ENCODE measurements at regions not wholly inside any gene's neighbourhood (a gene's known extent, or its start where the extent isn't known, plus 50 kb on each side); places are given as distances from the start of the nearest gene placed in this dataset.

GRCh38 chr6:15927531-15928225, 201.2 kb upstream of the MYLIP start:
- DNase-seq (ENCODE audit: low read depth) = no peak

- DNase-seq (ENCODE audit: low read depth) = no peak
Observed at GRCh38 chr6:15926256-15926655, 202.6 kb upstream of the MYLIP start.

DNA sequence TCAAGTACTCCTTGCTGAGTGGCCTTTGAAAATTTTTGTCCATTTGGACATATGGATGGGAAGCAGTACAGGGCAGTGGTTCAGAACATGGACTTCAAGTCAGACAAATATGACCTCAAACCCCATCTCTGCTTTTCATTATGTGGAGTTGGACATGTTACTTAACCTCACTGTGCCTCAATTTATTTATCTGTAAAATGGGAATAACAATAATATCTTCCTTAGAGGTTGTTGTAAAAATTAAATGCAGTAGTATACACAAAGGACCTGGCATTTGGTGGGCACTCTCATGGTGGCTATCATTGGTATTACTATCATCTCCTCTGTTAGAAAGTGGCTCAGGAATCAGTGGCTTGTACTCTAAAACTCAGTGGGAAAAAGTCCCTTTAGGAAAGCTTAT, 204.0 kb upstream of the MYLIP start:
- no peak for DNase-seq (ENCODE audit: low read depth)

DNA sequence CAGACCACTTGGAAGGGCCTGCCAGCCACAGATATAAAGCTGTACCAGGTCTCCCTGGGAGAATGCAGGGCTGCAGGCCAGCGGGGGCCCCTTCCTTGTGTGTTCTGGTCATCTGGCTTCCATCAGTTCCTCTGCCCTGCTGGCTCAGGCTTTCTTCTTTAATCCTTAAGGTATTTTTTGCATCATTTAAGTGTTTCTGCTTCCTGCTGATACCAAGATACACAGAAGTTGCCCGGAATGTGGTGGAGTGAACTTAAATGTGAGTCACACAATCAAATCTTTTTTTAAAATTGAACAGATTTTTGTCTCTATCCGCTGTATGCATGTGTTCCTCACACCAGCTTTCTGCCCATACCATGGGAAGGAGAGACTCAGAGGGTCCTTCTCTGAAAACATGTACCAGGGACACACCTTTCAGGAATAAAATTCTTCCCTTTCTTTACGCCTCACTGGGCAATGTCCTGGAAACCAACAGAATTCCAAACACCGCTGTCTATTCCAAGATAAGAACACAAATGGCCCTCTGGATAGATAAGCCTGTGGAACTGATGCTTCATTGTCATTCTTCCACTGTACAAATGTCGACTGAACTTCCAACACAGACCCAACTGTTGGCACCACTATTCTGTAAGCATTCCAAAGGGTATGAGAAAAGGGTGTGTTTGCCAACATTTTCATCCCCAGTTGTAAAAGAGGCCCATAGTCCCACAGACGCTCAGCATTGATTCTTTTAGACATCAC, 206.2 kb upstream of the MYLIP start:
- peak; percentile 74 for DNase-seq (ENCODE audit: low read depth)

DNA sequence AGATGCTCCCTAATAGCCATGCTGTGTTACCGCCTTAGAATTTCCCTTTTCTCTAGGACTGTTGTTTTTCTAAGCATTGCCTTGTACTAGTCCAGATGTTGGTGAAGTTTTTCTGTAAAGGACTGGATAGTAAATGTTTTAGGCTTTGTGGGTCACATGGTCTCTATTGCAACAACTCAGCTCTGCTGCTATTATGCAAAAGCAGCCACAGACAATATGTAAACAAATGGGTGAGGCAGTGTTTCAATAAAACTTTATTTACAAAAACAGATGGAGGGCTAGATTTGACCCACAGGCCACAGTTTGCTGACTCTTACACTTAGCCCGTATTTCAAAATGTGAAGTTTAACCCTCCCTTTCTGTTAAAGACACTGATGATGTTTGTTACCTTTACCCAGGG, 207.6 kb upstream of the MYLIP start:
- no peak for DNase-seq (ENCODE audit: low read depth)

DNA sequence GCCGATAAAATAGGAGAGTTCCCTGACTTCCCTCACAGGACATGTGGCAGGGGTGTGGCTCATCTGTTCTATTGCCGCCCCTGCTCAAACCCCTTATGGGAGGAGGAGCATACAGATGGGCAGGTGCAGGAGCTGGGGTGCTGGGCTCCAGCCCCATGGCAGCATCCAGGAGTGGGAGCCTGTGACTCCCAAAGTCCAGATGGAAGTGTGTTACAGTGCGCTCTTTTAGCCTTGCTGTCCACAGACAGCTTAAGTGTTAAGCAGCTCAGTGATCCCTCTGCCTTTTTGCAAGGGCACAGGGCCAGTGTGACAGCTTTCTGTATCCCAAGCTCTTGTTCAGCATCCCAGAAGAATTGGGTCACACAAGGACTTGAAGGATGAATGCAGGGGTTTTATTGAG, 212.3 kb upstream of the MYLIP start:
- no peak for DNase-seq (ENCODE audit: low read depth)

DNA sequence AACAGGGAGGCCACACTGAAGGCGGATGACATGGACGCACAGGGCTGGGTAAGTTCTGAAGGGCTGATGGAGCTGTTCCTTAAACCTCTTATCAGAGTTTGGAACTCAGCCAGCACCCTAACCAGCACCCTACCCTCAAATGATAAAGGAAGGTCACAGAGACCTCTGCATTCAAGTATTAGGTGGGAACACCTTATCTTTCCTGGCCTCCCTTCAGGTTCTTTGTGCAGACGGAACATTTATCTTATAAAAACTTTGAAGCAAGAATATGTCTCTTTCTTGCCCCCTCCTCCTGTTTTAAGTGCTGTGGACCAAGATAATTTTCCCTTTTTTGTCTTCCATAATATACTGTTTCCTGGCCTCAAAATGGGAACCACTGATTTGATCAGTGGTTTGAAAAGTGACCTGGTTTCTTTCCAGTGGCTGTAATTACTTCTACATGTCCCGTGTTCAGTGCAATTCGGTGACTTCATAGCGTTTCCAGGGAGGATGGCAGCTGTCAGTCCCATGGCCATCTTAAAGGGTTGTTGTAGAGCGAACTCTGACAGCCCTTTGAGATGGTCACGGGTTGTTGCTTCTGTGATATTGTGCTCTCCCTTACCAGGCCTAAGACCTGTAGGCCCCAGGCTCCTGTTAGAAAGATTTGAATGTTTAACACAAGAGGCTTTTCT, 213.2 kb upstream of the MYLIP start:
- DNase-seq (ENCODE audit: low read depth) = no peak

GRCh38 chr6:15914553-15914952, 214.3 kb upstream of the MYLIP start:
- DNase-seq (ENCODE audit: low read depth) = no peak

DNA sequence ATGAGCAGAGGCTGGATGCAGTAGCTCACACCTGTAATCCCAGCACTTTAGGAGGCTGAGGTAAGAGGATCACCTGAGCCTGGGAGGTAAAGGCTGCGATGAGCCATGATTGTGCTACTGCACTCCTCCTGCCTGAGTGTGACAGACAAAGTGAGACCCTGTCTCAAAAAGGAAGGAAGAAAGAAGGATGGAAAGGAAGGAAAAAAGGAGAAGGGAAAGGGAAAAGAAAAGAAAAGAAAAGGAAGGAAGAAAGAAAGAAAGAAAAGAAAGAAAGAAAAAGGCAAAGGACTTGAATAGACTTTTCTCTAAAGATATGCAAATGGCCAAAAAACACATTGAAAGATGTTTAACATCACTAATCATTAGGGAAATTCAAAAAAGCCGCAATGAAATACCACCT, 215.3 kb upstream of the MYLIP start:
- DNase-seq (ENCODE audit: low read depth) = no peak

DNA sequence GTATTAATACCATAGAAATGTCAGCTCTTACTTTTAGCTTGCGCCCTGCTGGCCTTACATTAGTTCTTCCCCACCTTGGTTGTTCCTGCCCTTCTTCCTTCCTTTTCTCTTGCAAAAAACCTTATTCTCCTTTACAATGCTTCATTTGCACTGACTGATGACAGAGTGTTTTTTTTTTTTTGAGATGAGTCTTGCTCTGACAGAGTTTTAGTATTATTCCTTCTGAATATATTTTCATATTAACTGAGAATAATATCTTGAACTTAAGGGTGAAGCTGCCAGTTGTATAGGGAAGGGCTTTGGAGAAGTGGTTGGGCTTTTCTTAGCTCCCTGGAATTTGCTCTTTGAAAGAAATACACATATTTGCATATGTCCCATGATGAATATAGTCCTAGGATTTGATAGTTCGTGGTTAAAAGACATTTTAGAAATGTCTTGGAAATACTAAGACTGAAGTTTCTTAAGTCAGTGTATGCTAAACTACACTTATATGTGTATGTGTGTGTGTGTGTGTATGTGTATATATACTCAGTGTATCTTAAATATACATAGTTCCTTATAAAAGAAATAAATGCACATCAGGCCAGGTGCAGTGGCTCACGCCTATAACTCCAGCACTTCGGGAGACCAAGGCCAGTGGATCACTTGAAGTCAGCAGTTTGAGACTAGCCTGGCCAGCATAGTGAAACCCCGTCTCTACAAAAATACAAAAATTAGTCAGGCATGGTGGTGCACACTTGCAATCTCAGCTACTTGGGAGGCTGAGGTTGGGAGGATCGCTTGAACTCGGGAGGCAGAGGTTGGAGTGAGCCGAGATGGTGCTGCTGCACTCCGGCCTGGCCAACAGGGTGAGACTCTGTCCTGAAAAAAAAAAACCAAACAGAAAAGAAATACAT, 216.1 kb upstream of the MYLIP start:
- DNase-seq (ENCODE audit: low read depth) = no peak

DNA sequence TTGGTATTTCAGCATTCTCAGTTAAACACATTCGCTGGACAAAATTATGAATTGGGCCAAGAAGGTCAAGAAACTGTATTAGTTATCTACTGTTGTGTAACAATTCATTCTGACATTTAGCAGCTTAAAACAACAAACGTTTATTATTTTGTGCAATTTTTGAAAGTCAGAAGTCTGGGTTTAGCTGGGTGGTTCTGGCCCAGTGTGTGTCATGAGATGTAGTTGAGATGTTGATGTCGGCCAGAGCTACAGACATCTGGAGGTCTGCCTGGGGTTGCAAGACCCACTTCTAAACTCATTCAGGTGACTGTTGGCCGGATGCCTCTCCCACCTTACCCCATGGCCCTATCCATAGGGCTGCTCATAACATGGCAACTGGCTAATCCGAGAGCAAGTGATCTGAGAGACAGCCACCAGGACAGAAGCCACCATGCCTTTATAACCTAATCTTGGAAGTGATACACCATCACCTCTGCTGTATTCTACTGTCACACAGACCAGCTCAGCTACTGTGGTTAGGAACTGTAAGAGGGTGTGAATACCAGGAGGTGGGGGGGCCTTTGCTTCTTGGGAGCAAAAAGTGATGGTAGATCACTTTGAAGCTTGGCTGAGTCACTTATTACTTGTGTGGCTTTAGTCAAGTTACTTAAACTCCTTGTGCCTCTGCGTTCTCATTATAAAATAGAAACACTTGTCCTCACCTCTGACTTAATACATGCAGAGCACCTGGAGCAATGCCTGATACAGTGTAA, 217.0 kb upstream of the MYLIP start:
- DNase-seq (ENCODE audit: low read depth) = no peak

GRCh38 chr6:15909290-15910070, 219.4 kb upstream of the MYLIP start:
- no peak for DNase-seq (ENCODE audit: low read depth)

DNA sequence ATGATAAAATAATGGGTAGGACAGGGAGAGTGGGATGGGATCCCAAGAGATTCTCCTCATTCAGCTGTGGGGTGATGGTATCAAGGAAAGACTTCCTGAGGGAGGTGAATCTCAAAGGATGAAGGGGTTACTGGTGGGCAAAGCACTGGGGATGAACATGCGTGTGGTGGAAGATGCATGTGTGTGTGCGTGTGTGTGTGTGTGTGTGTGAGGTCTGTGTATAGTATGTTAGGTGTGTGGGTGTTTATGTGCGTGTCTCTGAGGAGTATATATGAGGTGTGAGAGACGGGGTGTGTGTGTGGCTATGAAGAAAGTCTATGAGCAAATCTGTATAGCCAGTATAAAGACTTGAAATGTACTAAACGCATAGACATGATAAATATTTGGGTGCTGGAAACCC, 220.0 kb upstream of the MYLIP start:
- DNase-seq (ENCODE audit: low read depth) = no peak

GRCh38 chr6:15907914-15908518, 220.9 kb upstream of the MYLIP start:
- DNase-seq (ENCODE audit: low read depth) = no peak

DNA sequence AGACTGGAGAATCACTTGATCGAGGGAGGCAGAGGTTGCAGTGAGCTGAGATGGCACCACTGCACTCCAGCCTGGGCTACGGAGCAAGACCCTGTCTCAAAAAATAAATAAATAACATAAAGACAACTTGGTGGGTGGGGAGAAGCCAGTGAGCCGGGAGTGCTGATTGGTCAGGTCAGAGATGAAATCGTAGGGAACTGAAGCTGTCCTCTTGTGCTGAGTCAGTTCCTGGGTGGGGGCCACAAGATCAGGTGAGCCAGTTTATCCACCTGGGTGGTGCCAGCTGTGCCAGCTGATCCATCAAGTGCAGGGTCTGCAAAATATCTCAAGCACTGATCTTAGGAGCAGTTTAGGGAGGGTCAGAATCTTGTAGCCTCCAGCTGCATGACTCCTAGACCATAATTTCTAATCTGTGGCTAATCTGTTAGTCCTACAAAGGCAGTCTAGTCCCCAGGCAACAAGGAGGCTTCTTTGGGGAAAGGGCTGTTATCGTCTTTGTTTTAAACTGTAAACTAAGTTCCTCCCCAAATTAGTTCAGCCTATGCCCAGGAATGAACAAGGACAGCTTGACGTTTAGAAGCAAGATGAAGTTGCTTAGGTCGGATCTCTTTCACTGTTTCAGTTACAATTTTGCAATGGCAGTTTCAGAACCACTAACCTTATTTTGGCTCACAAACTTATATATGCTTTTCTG, 221.5 kb upstream of the MYLIP start:
- peak; percentile 37 for DNase-seq (ENCODE audit: low read depth)

DNA sequence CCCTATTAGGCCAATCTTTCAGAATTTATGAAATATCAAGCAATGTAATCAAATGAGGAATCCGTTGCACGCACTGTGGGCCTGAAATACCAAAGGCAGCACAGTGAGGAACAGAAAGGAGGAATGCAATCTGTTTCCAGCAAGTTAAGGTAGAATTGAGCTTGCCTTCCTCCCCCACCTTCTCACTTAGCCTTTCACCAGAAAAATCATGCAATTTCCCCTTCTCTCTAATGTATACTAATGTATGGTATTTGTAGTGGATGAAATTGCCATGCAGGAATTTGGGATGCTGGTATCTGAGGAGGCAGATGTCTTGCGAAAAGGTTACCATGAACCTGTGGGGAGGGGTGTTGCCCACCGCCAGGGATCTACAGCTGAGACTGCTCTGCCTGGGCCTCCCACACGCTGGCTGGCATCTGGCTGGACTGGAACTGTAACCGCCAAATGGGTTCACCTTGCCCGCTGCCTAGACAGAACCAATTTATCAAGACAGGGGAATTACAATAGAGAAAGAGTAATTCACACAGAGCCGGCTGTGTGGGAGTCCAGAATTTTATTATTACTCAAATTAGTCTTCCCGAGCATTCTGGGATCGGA, 222.4 kb upstream of the MYLIP start:
- no peak for DNase-seq (ENCODE audit: low read depth)

GRCh38 chr6:15905488-15906419, 223.1 kb upstream of the MYLIP start:
- peak; percentile 62 for DNase-seq (ENCODE audit: low read depth)
